ENCODE measurements at regions not wholly inside any gene's neighbourhood (a gene's known extent, or its start where the extent isn't known, plus 50 kb on each side); places are given as distances from the start of the nearest gene placed in this dataset.

- Histone ChIP-seq H3K27me3 (peaks cover 0 to 5% (median 0%) of the 10 kb centered on the region in 4 donors), H3K9me3 (no peaks in the 10 kb centered on the region), H3K27ac (replicated peaks in 1 of 4) (no peak overlapping the region), H3K4me3 (no peak overlapping the region), H3K36me3 (no peaks in the 10 kb centered on the region), H3K4me1 (no peaks in the 10 kb centered on the region)
- DNase-seq (ENCODE audit: extremely low spot score): no peak
- intact Hi-C loops (cut with DNase I): no loop called here
- WGBS: 71% methylated on average over 3 of the region's 3 CpGs
- TF ChIP-seq CTCF (IDR thresholded peaks at IDR 0.05) (no peak), POLR2AphosphoS5 (IDR thresholded peaks at IDR 0.05) (no peak), EP300 (IDR thresholded peaks at IDR 0.05) (no peak), POLR2A (IDR thresholded peaks at IDR 0.05; ENCODE audit: low read depth) (no peak)
Measured at GRCh38 chr15:53414167-53414566, 345.3 kb downstream of the WDR72 start.

- no peak for DNase-seq (ENCODE audit: extremely low spot score)
- no peaks in the 10 kb centered on the region for H3K4me1 ChIP-seq
- WGBS: 88% methylated on average over 3 of the region's 3 CpGs
- no peak overlapping the region for H3K4me3 ChIP-seq
- intact Hi-C loops (cut with DNase I): no loop called here
- no peaks in the 10 kb centered on the region for H3K9me3 ChIP-seq
- peaks cover 0 to 5% (median 0%) of the 10 kb centered on the region in 4 donors for H3K27me3 ChIP-seq
- no peak overlapping the region for H3K27ac ChIP-seq (replicated peaks in 1 of 4)
- H3K36me3 ChIP-seq: no peaks in the 10 kb centered on the region
- TF ChIP-seq EP300 (IDR thresholded peaks at IDR 0.05) (no peak), CTCF (IDR thresholded peaks at IDR 0.05) (no peak), POLR2AphosphoS5 (IDR thresholded peaks at IDR 0.05) (no peak), POLR2A (IDR thresholded peaks at IDR 0.05; ENCODE audit: low read depth) (no peak)
Measured at GRCh38 chr15:53412542-53412941, 346.9 kb downstream of the WDR72 start.

GRCh38 chr15:53404930-53405493 lies 354.5 kb downstream of the WDR72 start:
- no peaks in the 10 kb centered on the region for H3K36me3 ChIP-seq
- peaks cover 0 to 5% (median 0%) of the 10 kb centered on the region in 4 donors for H3K27me3 ChIP-seq
- no peak for DNase-seq (ENCODE audit: extremely low spot score)
- H3K27ac ChIP-seq (replicated peaks in 1 of 4): no peak overlapping the region
- no peaks in the 10 kb centered on the region for H3K9me3 ChIP-seq
- H3K4me3 ChIP-seq: no peak overlapping the region
- no peak for TF ChIP-seq POLR2A (IDR thresholded peaks at IDR 0.05; ENCODE audit: low read depth)
- no peak for TF ChIP-seq EP300 (IDR thresholded peaks at IDR 0.05)
- TF ChIP-seq CTCF (IDR thresholded peaks at IDR 0.05): no peak
- 88% methylated on average over 1 of the region's 1 CpG for WGBS
- intact Hi-C loops (cut with DNase I): no loop called here
- H3K4me1 ChIP-seq: no peaks in the 10 kb centered on the region

GRCh38 chr15:53401503-53401902 lies 358.0 kb downstream of the WDR72 start:
- H3K27me3 ChIP-seq: no peaks in the 10 kb centered on the region
- 100% methylated on average over 2 of the region's 2 CpGs for WGBS
- TF ChIP-seq POLR2A (IDR thresholded peaks at IDR 0.05; ENCODE audit: low read depth) (no peak), EP300 (IDR thresholded peaks at IDR 0.05) (no peak), POLR2AphosphoS5 (IDR thresholded peaks at IDR 0.05) (no peak), CTCF (IDR thresholded peaks at IDR 0.05) (no peak)
- no peak for DNase-seq (ENCODE audit: extremely low spot score)
- no peaks in the 10 kb centered on the region for H3K9me3 ChIP-seq
- H3K4me3 ChIP-seq: no peak overlapping the region
- no peaks in the 10 kb centered on the region for H3K4me1 ChIP-seq
- no peaks in the 10 kb centered on the region for H3K36me3 ChIP-seq
- intact Hi-C loops (cut with DNase I): no loop called here
- no peak overlapping the region for H3K27ac ChIP-seq (replicated peaks in 1 of 4)

- Histone ChIP-seq H3K9me3 (no peaks in the 10 kb centered on the region), H3K36me3 (no peaks in the 10 kb centered on the region), H3K27me3 (no peaks in the 10 kb centered on the region), H3K27ac (replicated peaks in 1 of 4) (no peak overlapping the region), H3K4me3 (no peak overlapping the region), H3K4me1 (no peaks in the 10 kb centered on the region)
- 75% methylated on average over 2 of the region's 5 CpGs for WGBS
- TF ChIP-seq POLR2AphosphoS5 (IDR thresholded peaks at IDR 0.05): no peak
- TF ChIP-seq POLR2A (IDR thresholded peaks at IDR 0.05; ENCODE audit: low read depth): no peak
- intact Hi-C loops (cut with DNase I): no loop called here
- no peak for DNase-seq (ENCODE audit: extremely low spot score)
Measured at GRCh38 chr15:53400986-53401385, 358.5 kb downstream of the WDR72 start.

All from esophagus muscularis mucosa (tissue), 4 donors.